ENCODE measurements at regions not wholly inside any gene's neighbourhood (a gene's known extent, or its start where the extent isn't known, plus 50 kb on each side); places are given as distances from the start of the nearest gene placed in this dataset.
"Not testable (repeated sequence)": the region's sequence is repeated elsewhere in the genome, so short reads cannot be mapped to it uniquely, and the experiment has no call there.

GRCh38 chr7:131071786-131072504 lies 255.7 kb upstream of the MKLN1 start:
- H3K4me3 ChIP-seq (ENCODE audit: low read depth, low read length), result no peak overlapping the region

GRCh38 chr7:131072505-131073091 lies 255.1 kb upstream of the MKLN1 start:
- Histone ChIP-seq H3K4me3 (ENCODE audit: low read depth, low read length) (no peak overlapping the region), H3K4me1 (ENCODE audit: control insufficient read depth, insufficient read depth, low read length) (peaks cover 7% of the 10 kb centered on the region)

More at GRCh38 chr7:131071786-131072504, 255.7 kb upstream of the MKLN1 start:
- Histone ChIP-seq H3K4me1 (ENCODE audit: control insufficient read depth, insufficient read depth, low read length) (peaks cover 7% of the 10 kb centered on the region), H3K9ac (ENCODE audit: low read depth, low read length) (no peak overlapping the region), H3K36me3 (ENCODE audit: control insufficient read depth, insufficient read depth, low read length) (no peaks in the 10 kb centered on the region), H3K9me3 (ENCODE audit: control insufficient read depth, insufficient read depth, low read length) (no peaks in the 10 kb centered on the region), H3K27me3 (ENCODE audit: control insufficient read depth, insufficient read depth, low read length) (no peaks in the 10 kb centered on the region)

GRCh38 chr7:131074043-131074442 lies 253.6 kb upstream of the MKLN1 start:
- H3K36me3 ChIP-seq (ENCODE audit: control insufficient read depth, insufficient read depth, low read length), result no peaks in the 10 kb centered on the region
- H3K9ac ChIP-seq (ENCODE audit: low read depth, low read length), result no peak overlapping the region

More at GRCh38 chr7:131072505-131073091, 255.1 kb upstream of the MKLN1 start:
- Histone ChIP-seq H3K27me3 (ENCODE audit: control insufficient read depth, insufficient read depth, low read length) (no peaks in the 10 kb centered on the region), H3K9me3 (ENCODE audit: control insufficient read depth, insufficient read depth, low read length) (no peaks in the 10 kb centered on the region), H3K36me3 (ENCODE audit: control insufficient read depth, insufficient read depth, low read length) (no peaks in the 10 kb centered on the region), H3K9ac (ENCODE audit: low read depth, low read length) (no peak overlapping the region)

GRCh38 chr7:131074585-131074984 lies 253.1 kb upstream of the MKLN1 start:
- Histone ChIP-seq H3K9me3 (ENCODE audit: control insufficient read depth, insufficient read depth, low read length) (no peaks in the 10 kb centered on the region), H3K36me3 (ENCODE audit: control insufficient read depth, insufficient read depth, low read length) (no peaks in the 10 kb centered on the region), H3K9ac (ENCODE audit: low read depth, low read length) (no peak overlapping the region), H3K4me1 (ENCODE audit: control insufficient read depth, insufficient read depth, low read length) (peaks cover 7% of the 10 kb centered on the region), H3K27me3 (ENCODE audit: control insufficient read depth, insufficient read depth, low read length) (no peaks in the 10 kb centered on the region), H3K4me3 (ENCODE audit: low read depth, low read length) (no peak overlapping the region)

More at GRCh38 chr7:131074043-131074442, 253.6 kb upstream of the MKLN1 start:
- Histone ChIP-seq H3K4me1 (ENCODE audit: control insufficient read depth, insufficient read depth, low read length) (peaks cover 7% of the 10 kb centered on the region), H3K4me3 (ENCODE audit: low read depth, low read length) (no peak overlapping the region), H3K9me3 (ENCODE audit: control insufficient read depth, insufficient read depth, low read length) (no peaks in the 10 kb centered on the region), H3K27me3 (ENCODE audit: control insufficient read depth, insufficient read depth, low read length) (no peaks in the 10 kb centered on the region)

GRCh38 chr7:131075406-131075805 lies 252.3 kb upstream of the MKLN1 start:
- no peak overlapping the region for H3K9ac ChIP-seq (ENCODE audit: low read depth, low read length)
- no peak overlapping the region for H3K4me3 ChIP-seq (ENCODE audit: low read depth, low read length)
- peaks cover 7% of the 10 kb centered on the region for H3K4me1 ChIP-seq (ENCODE audit: control insufficient read depth, insufficient read depth, low read length)
- H3K36me3 ChIP-seq (ENCODE audit: control insufficient read depth, insufficient read depth, low read length), result no peaks in the 10 kb centered on the region
- no peaks in the 10 kb centered on the region for H3K9me3 ChIP-seq (ENCODE audit: control insufficient read depth, insufficient read depth, low read length)
- H3K27me3 ChIP-seq (ENCODE audit: control insufficient read depth, insufficient read depth, low read length), result no peaks in the 10 kb centered on the region

GRCh38 chr7:131076032-131076431 lies 251.6 kb upstream of the MKLN1 start:
- H3K9ac ChIP-seq (ENCODE audit: low read depth, low read length), result no peak overlapping the region
- no peak overlapping the region for H3K4me3 ChIP-seq (ENCODE audit: low read depth, low read length)
- H3K36me3 ChIP-seq (ENCODE audit: control insufficient read depth, insufficient read depth, low read length), result no peaks in the 10 kb centered on the region
- no peaks in the 10 kb centered on the region for H3K9me3 ChIP-seq (ENCODE audit: control insufficient read depth, insufficient read depth, low read length)
- H3K27me3 ChIP-seq (ENCODE audit: control insufficient read depth, insufficient read depth, low read length), result no peaks in the 10 kb centered on the region
- peaks cover 7% of the 10 kb centered on the region for H3K4me1 ChIP-seq (ENCODE audit: control insufficient read depth, insufficient read depth, low read length)

- peaks cover 7% of the 10 kb centered on the region for H3K4me1 ChIP-seq (ENCODE audit: control insufficient read depth, insufficient read depth, low read length)
- H3K9ac ChIP-seq (ENCODE audit: low read depth, low read length), result no peak overlapping the region
- no peaks in the 10 kb centered on the region for H3K27me3 ChIP-seq (ENCODE audit: control insufficient read depth, insufficient read depth, low read length)
- no peak overlapping the region for H3K4me3 ChIP-seq (ENCODE audit: low read depth, low read length)
- H3K9me3 ChIP-seq (ENCODE audit: control insufficient read depth, insufficient read depth, low read length), result no peaks in the 10 kb centered on the region
- H3K36me3 ChIP-seq (ENCODE audit: control insufficient read depth, insufficient read depth, low read length), result no peaks in the 10 kb centered on the region
Observed at GRCh38 chr7:131076711-131077181, 250.9 kb upstream of the MKLN1 start.

GRCh38 chr7:131077735-131078134 lies 249.9 kb upstream of the MKLN1 start:
- no peaks in the 10 kb centered on the region for H3K27me3 ChIP-seq (ENCODE audit: control insufficient read depth, insufficient read depth, low read length)
- H3K9me3 ChIP-seq (ENCODE audit: control insufficient read depth, insufficient read depth, low read length), result no peaks in the 10 kb centered on the region
- no peak overlapping the region for H3K9ac ChIP-seq (ENCODE audit: low read depth, low read length)
- no peaks in the 10 kb centered on the region for H3K36me3 ChIP-seq (ENCODE audit: control insufficient read depth, insufficient read depth, low read length)
- H3K4me3 ChIP-seq (ENCODE audit: low read depth, low read length), result no peak overlapping the region
- peaks cover 6% of the 10 kb centered on the region for H3K4me1 ChIP-seq (ENCODE audit: control insufficient read depth, insufficient read depth, low read length)

GRCh38 chr7:131080754-131081153 lies 246.9 kb upstream of the MKLN1 start:
- no peaks in the 10 kb centered on the region for H3K27me3 ChIP-seq (ENCODE audit: control insufficient read depth, insufficient read depth, low read length)
- H3K36me3 ChIP-seq (ENCODE audit: control insufficient read depth, insufficient read depth, low read length), result no peaks in the 10 kb centered on the region

GRCh38 chr7:131081308-131081707 lies 246.4 kb upstream of the MKLN1 start:
- H3K4me1 ChIP-seq (ENCODE audit: control insufficient read depth, insufficient read depth, low read length), result peaks cover 3% of the 10 kb centered on the region
- H3K4me3 ChIP-seq (ENCODE audit: low read depth, low read length), result no peak overlapping the region
- no peaks in the 10 kb centered on the region for H3K9me3 ChIP-seq (ENCODE audit: control insufficient read depth, insufficient read depth, low read length)
- H3K27me3 ChIP-seq (ENCODE audit: control insufficient read depth, insufficient read depth, low read length), result no peaks in the 10 kb centered on the region
- no peak overlapping the region for H3K9ac ChIP-seq (ENCODE audit: low read depth, low read length)
- H3K36me3 ChIP-seq (ENCODE audit: control insufficient read depth, insufficient read depth, low read length), result no peaks in the 10 kb centered on the region

More at GRCh38 chr7:131080754-131081153, 246.9 kb upstream of the MKLN1 start:
- Histone ChIP-seq H3K9ac (ENCODE audit: low read depth, low read length) (no peak overlapping the region), H3K4me1 (ENCODE audit: control insufficient read depth, insufficient read depth, low read length) (peaks cover 3% of the 10 kb centered on the region), H3K4me3 (ENCODE audit: low read depth, low read length) (no peak overlapping the region), H3K9me3 (ENCODE audit: control insufficient read depth, insufficient read depth, low read length) (no peaks in the 10 kb centered on the region)

GRCh38 chr7:131083781-131084180 lies 243.9 kb upstream of the MKLN1 start:
- no peak overlapping the region for H3K9ac ChIP-seq (ENCODE audit: low read depth, low read length)
- H3K27me3 ChIP-seq (ENCODE audit: control insufficient read depth, insufficient read depth, low read length), result no peaks in the 10 kb centered on the region
- H3K4me3 ChIP-seq (ENCODE audit: low read depth, low read length), result no peak overlapping the region
- H3K36me3 ChIP-seq (ENCODE audit: control insufficient read depth, insufficient read depth, low read length), result no peaks in the 10 kb centered on the region
- H3K4me1 ChIP-seq (ENCODE audit: control insufficient read depth, insufficient read depth, low read length), result no peaks in the 10 kb centered on the region
- H3K9me3 ChIP-seq (ENCODE audit: control insufficient read depth, insufficient read depth, low read length), result no peaks in the 10 kb centered on the region

GRCh38 chr7:131084336-131084735 lies 243.3 kb upstream of the MKLN1 start:
- H3K36me3 ChIP-seq (ENCODE audit: control insufficient read depth, insufficient read depth, low read length); H3K4me1 ChIP-seq (ENCODE audit: control insufficient read depth, insufficient read depth, low read length); H3K9ac ChIP-seq (ENCODE audit: low read depth, low read length); H3K27me3 ChIP-seq (ENCODE audit: control insufficient read depth, insufficient read depth, low read length); H3K9me3 ChIP-seq (ENCODE audit: control insufficient read depth, insufficient read depth, low read length); H3K4me3 ChIP-seq (ENCODE audit: low read depth, low read length): not testable (repeated sequence)

All from iPS-15b (cell line).